Stimulated activated CD8-positive, alpha-beta memory T cell treated with anti-CD3 and anti-CD28 coated beads, Interleukin-4, amount 100 ng/mL, for 48 hours (primary cell): ENCODE measurements at regions not wholly inside any gene's neighbourhood (a gene's known extent, or its start where the extent isn't known, plus 50 kb on each side); places are given as distances from the start of the nearest gene placed in this dataset.
"Not testable (repeated sequence)": the region's sequence is repeated elsewhere in the genome, so short reads cannot be mapped to it uniquely, and the experiment has no call there.

Source experiments
- DNase-seq: peaks from one replicate; pipeline ENCODE4 v3.0.0-alpha.2; 2020

- DNase-seq = no peak
Measured at GRCh38 chr19:28166025-28166424, 1046.9 kb downstream of the UQCRFS1 start.

GRCh38 chr19:28164214-28164613 lies 1048.7 kb downstream of the UQCRFS1 start:
- no peak for DNase-seq

GRCh38 chr19:28159065-28159464 lies 1053.9 kb downstream of the UQCRFS1 start:
- no peak for DNase-seq

GRCh38 chr19:28155265-28155664 lies 1057.7 kb downstream of the UQCRFS1 start:
- no peak for DNase-seq

GRCh38 chr19:28154077-28154476 lies 1058.9 kb downstream of the UQCRFS1 start:
- DNase-seq = no peak

GRCh38 chr19:28153123-28153522 lies 1059.8 kb downstream of the UQCRFS1 start:
- no peak for DNase-seq

GRCh38 chr19:28152195-28152594 lies 1060.8 kb downstream of the UQCRFS1 start:
- DNase-seq = no peak

GRCh38 chr19:28150129-28150528 lies 1062.8 kb downstream of the UQCRFS1 start:
- DNase-seq = no peak

GRCh38 chr19:28148554-28148953 lies 1064.4 kb downstream of the UQCRFS1 start:
- DNase-seq = no peak

GRCh38 chr19:28142258-28142657 lies 1070.7 kb downstream of the UQCRFS1 start:
- no peak for DNase-seq

GRCh38 chr19:28140201-28140600 lies 1072.8 kb downstream of the UQCRFS1 start:
- no peak for DNase-seq

GRCh38 chr19:28137772-28138171 lies 1075.2 kb downstream of the UQCRFS1 start:
- DNase-seq = no peak

GRCh38 chr19:28136796-28137195 lies 1076.2 kb downstream of the UQCRFS1 start:
- no peak for DNase-seq

GRCh38 chr19:28135825-28136224 lies 1077.1 kb downstream of the UQCRFS1 start:
- no peak for DNase-seq

GRCh38 chr19:28134311-28134710 lies 1078.6 kb downstream of the UQCRFS1 start:
- no peak for DNase-seq

GRCh38 chr19:28130881-28131280 lies 1082.1 kb downstream of the UQCRFS1 start:
- not testable (repeated sequence) for DNase-seq

- no peak for DNase-seq
Measured at GRCh38 chr19:28130066-28130511, 1082.9 kb downstream of the UQCRFS1 start.

- no peak for DNase-seq
Measured at GRCh38 chr19:28128341-28128740, 1084.6 kb downstream of the UQCRFS1 start.

- DNase-seq = no peak
Measured at GRCh38 chr19:28126135-28126898, 1086.6 kb downstream of the UQCRFS1 start.

GRCh38 chr19:28122734-28123133 lies 1090.2 kb downstream of the UQCRFS1 start:
- no peak for DNase-seq

GRCh38 chr19:28118235-28118634 lies 1094.7 kb downstream of the UQCRFS1 start:
- DNase-seq = no peak

- DNase-seq = no peak
Measured at GRCh38 chr19:28117143-28117542, 1095.8 kb downstream of the UQCRFS1 start.

GRCh38 chr19:28116379-28116778 lies 1096.6 kb downstream of the UQCRFS1 start:
- DNase-seq = not testable (repeated sequence)

- DNase-seq = no peak
Measured at GRCh38 chr19:28103921-28104320, 1109.0 kb downstream of the UQCRFS1 start.

- not testable (repeated sequence) for DNase-seq
Measured at GRCh38 chr19:28084659-28085157, 1128.2 kb downstream of the UQCRFS1 start.
